Hepatocyte (in vitro differentiated cells): ENCODE measurements at regions not wholly inside any gene's neighbourhood (a gene's known extent, or its start where the extent isn't known, plus 50 kb on each side); places are given as distances from the start of the nearest gene placed in this dataset.

Experiments
- EZH2 ChIP-seq: fragments of 200-600 bp; sonication (generic); IDR thresholded peaks from 2 replicates; pipeline ENCODE4 v1.6.1; 2016; ENCODE audit warnings: antibody characterized with exemption, mild to moderate bottlenecking, borderline replicate concordance
- TF ChIP-seq, protein P1 (sequence below): fragments of 200-600 bp; sonication (generic); IDR thresholded peaks from 2 replicates; pipeline ENCODE4 v1.5.1; 2016; ENCODE audit warnings: antibody characterized with exemption, mild to moderate bottlenecking; ENCODE audit not compliant: poor library complexity

DNA sequence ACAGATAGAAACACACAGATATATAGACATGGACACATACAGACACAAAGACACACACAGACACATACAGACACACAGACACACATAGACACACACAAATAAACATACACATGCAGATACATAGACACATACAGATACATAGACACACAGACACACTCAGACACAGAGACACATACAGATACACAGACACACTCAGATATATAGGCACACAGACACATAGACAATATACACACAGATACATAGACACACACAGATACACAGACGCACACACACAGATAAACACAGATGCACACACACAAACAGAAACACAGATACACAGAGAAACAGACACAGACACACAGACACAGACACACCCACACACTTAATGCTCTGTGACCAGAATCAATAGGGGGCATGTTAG, 156.8 kb downstream of the IRX2 start:
- TF ChIP-seq, protein P1, sequence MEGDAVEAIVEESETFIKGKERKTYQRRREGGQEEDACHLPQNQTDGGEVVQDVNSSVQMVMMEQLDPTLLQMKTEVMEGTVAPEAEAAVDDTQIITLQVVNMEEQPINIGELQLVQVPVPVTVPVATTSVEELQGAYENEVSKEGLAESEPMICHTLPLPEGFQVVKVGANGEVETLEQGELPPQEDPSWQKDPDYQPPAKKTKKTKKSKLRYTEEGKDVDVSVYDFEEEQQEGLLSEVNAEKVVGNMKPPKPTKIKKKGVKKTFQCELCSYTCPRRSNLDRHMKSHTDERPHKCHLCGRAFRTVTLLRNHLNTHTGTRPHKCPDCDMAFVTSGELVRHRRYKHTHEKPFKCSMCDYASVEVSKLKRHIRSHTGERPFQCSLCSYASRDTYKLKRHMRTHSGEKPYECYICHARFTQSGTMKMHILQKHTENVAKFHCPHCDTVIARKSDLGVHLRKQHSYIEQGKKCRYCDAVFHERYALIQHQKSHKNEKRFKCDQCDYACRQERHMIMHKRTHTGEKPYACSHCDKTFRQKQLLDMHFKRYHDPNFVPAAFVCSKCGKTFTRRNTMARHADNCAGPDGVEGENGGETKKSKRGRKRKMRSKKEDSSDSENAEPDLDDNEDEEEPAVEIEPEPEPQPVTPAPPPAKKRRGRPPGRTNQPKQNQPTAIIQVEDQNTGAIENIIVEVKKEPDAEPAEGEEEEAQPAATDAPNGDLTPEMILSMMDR, result no peak
- no peak for TF ChIP-seq EZH2
